ENCODE measurements at regions not wholly inside any gene's neighbourhood (a gene's known extent, or its start where the extent isn't known, plus 50 kb on each side); places are given as distances from the start of the nearest gene placed in this dataset.

GRCh38 chr20:34181484-34181883 is 59.7 kb upstream of the ASIP start:
- no peaks in the 10 kb centered on the region for H3K36me3 ChIP-seq

GRCh38 chr20:34185766-34186620 is 55.2 kb upstream of the ASIP start:
- Histone ChIP-seq H3K27ac (peak overlapping the region; percentile 2), H3K4me1 (peaks cover 9% of the 10 kb centered on the region), H3K36me3 (no peaks in the 10 kb centered on the region), H3K27me3 (no peaks in the 10 kb centered on the region), H3K9me3 (no peaks in the 10 kb centered on the region), H3K4me3 (peak overlapping the region; percentile 33)
- no peak for DNase-seq (ENCODE audit: low spot score in 2 of 2)
- 60% methylated on average over 9 of the region's 9 CpGs for WGBS
- TF ChIP-seq CTCF (IDR thresholded peaks at IDR 0.05), result no peak
- no peak for TF ChIP-seq EP300 (IDR thresholded peaks at IDR 0.05)
- no peak for TF ChIP-seq POLR2A (IDR thresholded peaks at IDR 0.05)
- no peak for TF ChIP-seq POLR2AphosphoS5 (IDR thresholded peaks at IDR 0.05)

More at GRCh38 chr20:34181484-34181883, 59.7 kb upstream of the ASIP start:
- Histone ChIP-seq H3K4me1 (no peaks in the 10 kb centered on the region), H3K4me3 (no peak overlapping the region), H3K27ac (no peak overlapping the region), H3K9me3 (no peaks in the 10 kb centered on the region), H3K27me3 (no peaks in the 10 kb centered on the region)
- no peak for DNase-seq (ENCODE audit: low spot score in 2 of 2)
- 82% methylated on average over 2 of the region's 2 CpGs for WGBS
- no peak for TF ChIP-seq EP300 (IDR thresholded peaks at IDR 0.05)
- no peak for TF ChIP-seq POLR2A (IDR thresholded peaks at IDR 0.05)
- TF ChIP-seq POLR2AphosphoS5 (IDR thresholded peaks at IDR 0.05), result no peak
- TF ChIP-seq CTCF (IDR thresholded peaks at IDR 0.05), result no peak

- H3K36me3 ChIP-seq, result no peaks in the 10 kb centered on the region
- TF ChIP-seq POLR2AphosphoS5 (IDR thresholded peaks at IDR 0.05), result no peak
- TF ChIP-seq POLR2A (IDR thresholded peaks at IDR 0.05), result no peak
- no peak for TF ChIP-seq EP300 (IDR thresholded peaks at IDR 0.05)
- TF ChIP-seq CTCF (IDR thresholded peaks at IDR 0.05), result no peak
- no peaks in the 10 kb centered on the region for H3K27me3 ChIP-seq
- 51% methylated on average over 5 of the region's 8 CpGs for WGBS
- H3K27ac ChIP-seq, result no peak overlapping the region
- H3K4me1 ChIP-seq, result peaks cover 13% of the 10 kb centered on the region
- DNase-seq (ENCODE audit: low spot score in 2 of 2), result no peak
- no peaks in the 10 kb centered on the region for H3K9me3 ChIP-seq
- H3K4me3 ChIP-seq, result no peak overlapping the region
These were observed 51.6 kb upstream of the ASIP start for GRCh38 chr20:34189572-34190163.

GRCh38 chr20:34190262-34190661 is 51.0 kb upstream of the ASIP start:
- Histone ChIP-seq H3K4me1 (peaks cover 13% of the 10 kb centered on the region), H3K36me3 (no peaks in the 10 kb centered on the region), H3K4me3 (no peak overlapping the region), H3K9me3 (no peaks in the 10 kb centered on the region), H3K27me3 (no peaks in the 10 kb centered on the region), H3K27ac (no peak overlapping the region)
- no peak for TF ChIP-seq POLR2A (IDR thresholded peaks at IDR 0.05)
- TF ChIP-seq CTCF (IDR thresholded peaks at IDR 0.05), result no peak
- no peak for TF ChIP-seq EP300 (IDR thresholded peaks at IDR 0.05)
- WGBS, result 22% methylated on average over 3 of the region's 3 CpGs
- DNase-seq (ENCODE audit: low spot score in 2 of 2), result no peak

GRCh38 chr20:34190679-34191090 is 50.5 kb upstream of the ASIP start:
- H3K4me3 ChIP-seq, result no peak overlapping the region
- peaks cover 16% of the 10 kb centered on the region for H3K4me1 ChIP-seq
- no peak overlapping the region for H3K27ac ChIP-seq
- TF ChIP-seq EP300 (IDR thresholded peaks at IDR 0.05) (no peak), POLR2AphosphoS5 (IDR thresholded peaks at IDR 0.05) (peak in 1 of 3 donors; percentile 8), POLR2A (IDR thresholded peaks at IDR 0.05) (no peak), CTCF (IDR thresholded peaks at IDR 0.05) (peak; percentile 49 to 59)
- H3K36me3 ChIP-seq, result no peaks in the 10 kb centered on the region
- H3K9me3 ChIP-seq, result no peaks in the 10 kb centered on the region
- no peaks in the 10 kb centered on the region for H3K27me3 ChIP-seq
- DNase-seq (ENCODE audit: low spot score in 2 of 2), result no peak
- 3% methylated on average over 3 of the region's 3 CpGs for WGBS

All from suprapubic skin (tissue), 4 donors.